ENCODE measurements at regions not wholly inside any gene's neighbourhood (a gene's known extent, or its start where the extent isn't known, plus 50 kb on each side); places are given as distances from the start of the nearest gene placed in this dataset.

- TF ChIP-seq TFDP1 (CRISPR knock-in tag; IDR thresholded peaks at IDR 0.05; ENCODE audit: borderline replicate concordance), result peak; percentile 76; the same call in 1 of the 2 replicates
- TF ChIP-seq ZNF768 (CRISPR knock-in tag; IDR thresholded peaks at IDR 0.05), result no peak
- TF ChIP-seq BRF2 (CRISPR knock-in tag; IDR thresholded peaks at IDR 0.05), result no peak
- no peak for TF ChIP-seq ZNF766 (CRISPR knock-in tag; IDR thresholded peaks at IDR 0.05; ENCODE audit: borderline replicate concordance)
- TF ChIP-seq ZNF816 (CRISPR knock-in tag; IDR thresholded peaks at IDR 0.05; ENCODE audit: borderline replicate concordance), result no peak
- TF ChIP-seq FOXP4 (CRISPR knock-in tag; IDR thresholded peaks at IDR 0.05), result 0 out of 2 replicates have a peak, but pooled peaks have one; percentile 11
- peak; percentile 80 for TF ChIP-seq MAX (IDR thresholded peaks at IDR 0.05)
- 0 out of 2 replicates have a peak, but pooled peaks have one; percentile 29 for TF ChIP-seq ZNF230 (CRISPR knock-in tag; IDR thresholded peaks at IDR 0.05)
- no peak; the same call in 1 of the 2 replicates for TF ChIP-seq ETV5 (CRISPR knock-in tag; IDR thresholded peaks at IDR 0.05; ENCODE audit: borderline replicate concordance)
- no peak for TF ChIP-seq ZNF878 (CRISPR knock-in tag; IDR thresholded peaks at IDR 0.05)
- TF ChIP-seq HDAC2 (CRISPR knock-in tag; IDR thresholded peaks at IDR 0.05), result 0 out of 2 replicates have a peak, but pooled peaks have one; percentile 27
- 0 out of 2 replicates have a peak, but pooled peaks have one; percentile 63 for TF ChIP-seq GTF3A (CRISPR knock-in tag; conservative IDR thresholded peaks at IDR 0.05)
- no peak for TF ChIP-seq ZNF317 (CRISPR knock-in tag; IDR thresholded peaks at IDR 0.05)
- peak; percentile 52; the same call in 1 of the 2 replicates for TF ChIP-seq MEIS1 (CRISPR knock-in tag; IDR thresholded peaks at IDR 0.05; ENCODE audit: borderline replicate concordance)
- no peak for TF ChIP-seq SETDB1 (CRISPR knock-in tag; IDR thresholded peaks at IDR 0.05; ENCODE audit: borderline replicate concordance)
- 0 out of 2 replicates have a peak, but pooled peaks have one; percentile 47 for TF ChIP-seq PHF21A (CRISPR knock-in tag; IDR thresholded peaks at IDR 0.05)
- TF ChIP-seq GFI1 (CRISPR knock-in tag; IDR thresholded peaks at IDR 0.05; ENCODE audit: borderline replicate concordance), result no peak
- TF ChIP-seq WIZ (CRISPR knock-in tag; IDR thresholded peaks at IDR 0.05), result no peak
- TF ChIP-seq ZNF644 (CRISPR knock-in tag; IDR thresholded peaks at IDR 0.05; ENCODE audit: low read depth), result peak; percentile 51; the same call in 1 of the 2 replicates
- TF ChIP-seq ATF3 (CRISPR knock-in tag; IDR thresholded peaks at IDR 0.05), result no peak
- TF ChIP-seq NBN (conservative IDR thresholded peaks at IDR 0.05), result no peak
- no peak for TF ChIP-seq ZNF761 (CRISPR knock-in tag; conservative IDR thresholded peaks at IDR 0.05)
- no peak for TF ChIP-seq ZC3H4 (CRISPR knock-in tag; IDR thresholded peaks at IDR 0.05; ENCODE audit: borderline replicate concordance)
- no peak for TF ChIP-seq BCL6 (CRISPR knock-in tag; IDR thresholded peaks at IDR 0.05)
- 0 out of 2 replicates have a peak, but pooled peaks have one; percentile 19 for TF ChIP-seq ZNF784 (CRISPR knock-in tag; IDR thresholded peaks at IDR 0.05; ENCODE audit: borderline replicate concordance)
These were observed 192.9 kb downstream of the INHBB start (continued) for GRCh38 chr2:120538691-120539423.
